ENCODE measurements at regions not wholly inside any gene's neighbourhood (a gene's known extent, or its start where the extent isn't known, plus 50 kb on each side); places are given as distances from the start of the nearest gene placed in this dataset.

DNA sequence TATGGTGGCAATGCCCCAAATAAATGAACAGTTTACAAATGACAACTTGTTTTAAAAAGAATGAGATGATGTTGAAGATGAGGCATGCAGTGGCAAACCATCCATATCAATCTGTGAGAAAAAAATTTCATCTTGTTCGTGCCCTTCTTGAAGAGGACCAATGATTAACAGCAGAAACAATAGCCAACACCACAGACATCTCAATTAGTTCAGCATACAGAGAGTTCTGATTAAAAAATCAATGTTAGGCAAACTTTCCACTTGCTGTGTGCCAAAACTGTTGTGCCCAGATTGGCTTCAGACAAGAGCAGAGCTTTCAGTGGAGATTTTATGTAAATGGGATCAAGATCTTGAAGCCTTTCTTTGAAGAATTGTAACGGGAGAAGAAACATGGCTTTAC, 329.9 kb downstream of the BMP4 start:
- DNase-seq (ENCODE audit: extremely low spot score, unreplicated experiment), result no peak
- Mint-ChIP-seq H3K27ac (no peak overlapping the region), H3K4me1 (ENCODE audit: unreplicated experiment) (peaks cover 5% of the 10 kb centered on the region), H3K9me3 (peaks cover 4% of the 10 kb centered on the region), H3K27me3 (peaks cover 4% of the 10 kb centered on the region), H3K36me3 (no peaks in the 10 kb centered on the region), H3K4me3 (no peak overlapping the region)
- TF ChIP-seq, protein P1, sequence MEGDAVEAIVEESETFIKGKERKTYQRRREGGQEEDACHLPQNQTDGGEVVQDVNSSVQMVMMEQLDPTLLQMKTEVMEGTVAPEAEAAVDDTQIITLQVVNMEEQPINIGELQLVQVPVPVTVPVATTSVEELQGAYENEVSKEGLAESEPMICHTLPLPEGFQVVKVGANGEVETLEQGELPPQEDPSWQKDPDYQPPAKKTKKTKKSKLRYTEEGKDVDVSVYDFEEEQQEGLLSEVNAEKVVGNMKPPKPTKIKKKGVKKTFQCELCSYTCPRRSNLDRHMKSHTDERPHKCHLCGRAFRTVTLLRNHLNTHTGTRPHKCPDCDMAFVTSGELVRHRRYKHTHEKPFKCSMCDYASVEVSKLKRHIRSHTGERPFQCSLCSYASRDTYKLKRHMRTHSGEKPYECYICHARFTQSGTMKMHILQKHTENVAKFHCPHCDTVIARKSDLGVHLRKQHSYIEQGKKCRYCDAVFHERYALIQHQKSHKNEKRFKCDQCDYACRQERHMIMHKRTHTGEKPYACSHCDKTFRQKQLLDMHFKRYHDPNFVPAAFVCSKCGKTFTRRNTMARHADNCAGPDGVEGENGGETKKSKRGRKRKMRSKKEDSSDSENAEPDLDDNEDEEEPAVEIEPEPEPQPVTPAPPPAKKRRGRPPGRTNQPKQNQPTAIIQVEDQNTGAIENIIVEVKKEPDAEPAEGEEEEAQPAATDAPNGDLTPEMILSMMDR (conservative IDR thresholded peaks at IDR 0.05), result no peak

DNA sequence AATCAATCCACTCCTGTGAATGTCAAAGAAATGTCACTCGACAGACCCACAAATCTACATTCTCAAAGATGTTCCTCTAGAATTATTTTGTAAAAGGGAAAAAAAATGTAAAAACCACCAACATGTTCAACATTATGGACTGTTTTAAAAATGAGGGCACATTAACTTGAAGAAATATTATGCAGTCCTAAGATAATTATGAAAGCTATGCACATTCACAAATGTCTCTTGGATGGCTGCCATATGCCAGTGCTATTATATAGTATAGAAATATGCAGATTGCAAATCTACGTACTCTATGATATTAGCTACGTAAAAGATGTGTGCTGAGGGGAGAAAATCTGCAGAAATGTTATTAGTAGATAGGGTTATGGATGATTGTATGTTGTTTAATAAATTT, 334.2 kb downstream of the BMP4 start:
- Mint-ChIP-seq H3K9me3 (peaks cover 4% of the 10 kb centered on the region), H3K4me3 (no peak overlapping the region), H3K36me3 (no peaks in the 10 kb centered on the region), H3K4me1 (ENCODE audit: unreplicated experiment) (no peaks in the 10 kb centered on the region), H3K27ac (no peak overlapping the region), H3K27me3 (peaks cover 7% of the 10 kb centered on the region)
- DNase-seq (ENCODE audit: extremely low spot score, unreplicated experiment), result no peak
- TF ChIP-seq, protein P1 (conservative IDR thresholded peaks at IDR 0.05), result no peak

DNA sequence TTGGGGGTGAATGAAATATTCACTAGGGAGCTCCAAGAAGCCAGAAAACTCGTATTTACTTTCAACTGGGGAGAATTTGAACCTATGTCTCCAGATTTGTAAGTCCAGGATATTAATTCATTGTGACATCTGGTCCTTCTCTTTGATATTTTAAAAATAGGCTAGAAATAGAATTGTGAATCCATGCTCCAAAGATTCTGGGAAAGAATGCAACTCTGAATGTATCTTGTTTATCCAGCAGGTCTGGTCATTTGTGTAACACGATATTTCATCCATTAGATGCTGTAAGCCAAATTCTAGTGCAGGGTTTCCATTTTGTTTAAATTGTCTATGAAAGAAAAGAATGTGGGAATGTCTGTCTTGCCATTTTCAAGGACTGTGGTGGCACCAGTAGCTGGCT, 334.7 kb downstream of the BMP4 start:
- Mint-ChIP-seq H3K27ac (no peak overlapping the region), H3K27me3 (peaks cover 7% of the 10 kb centered on the region), H3K36me3 (no peaks in the 10 kb centered on the region), H3K4me1 (ENCODE audit: unreplicated experiment) (no peaks in the 10 kb centered on the region), H3K9me3 (peaks cover 3% of the 10 kb centered on the region), H3K4me3 (no peak overlapping the region)
- TF ChIP-seq, protein P1 (conservative IDR thresholded peaks at IDR 0.05), result no peak
- DNase-seq (ENCODE audit: extremely low spot score, unreplicated experiment), result no peak

DNA sequence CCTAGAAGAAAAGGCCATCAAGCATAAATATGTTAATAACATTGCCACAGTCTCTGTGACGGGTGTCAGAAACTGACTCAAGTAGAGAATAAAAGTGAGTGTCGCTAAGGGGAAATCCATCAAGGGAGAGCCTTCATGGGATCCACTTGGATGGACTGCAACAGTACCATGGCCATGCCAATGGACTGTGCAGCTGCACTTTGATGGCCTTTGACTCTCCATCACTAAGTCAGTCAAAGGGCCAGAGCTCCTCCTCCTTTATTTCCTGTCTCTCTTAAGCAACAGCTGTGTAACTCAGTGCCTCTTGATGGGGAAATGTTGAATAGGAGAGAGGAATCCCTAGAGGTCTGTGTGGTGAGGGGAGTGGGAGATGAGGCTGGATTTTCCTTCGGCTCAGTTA, 335.2 kb downstream of the BMP4 start:
- no peak overlapping the region for H3K27ac Mint-ChIP-seq
- no peaks in the 10 kb centered on the region for H3K9me3 Mint-ChIP-seq
- no peak for DNase-seq (ENCODE audit: extremely low spot score, unreplicated experiment)
- no peaks in the 10 kb centered on the region for H3K36me3 Mint-ChIP-seq
- H3K27me3 Mint-ChIP-seq, result peaks cover 7% of the 10 kb centered on the region
- no peaks in the 10 kb centered on the region for H3K4me1 Mint-ChIP-seq (ENCODE audit: unreplicated experiment)
- no peak overlapping the region for H3K4me3 Mint-ChIP-seq
- TF ChIP-seq, protein P1 (conservative IDR thresholded peaks at IDR 0.05), result no peak

DNA sequence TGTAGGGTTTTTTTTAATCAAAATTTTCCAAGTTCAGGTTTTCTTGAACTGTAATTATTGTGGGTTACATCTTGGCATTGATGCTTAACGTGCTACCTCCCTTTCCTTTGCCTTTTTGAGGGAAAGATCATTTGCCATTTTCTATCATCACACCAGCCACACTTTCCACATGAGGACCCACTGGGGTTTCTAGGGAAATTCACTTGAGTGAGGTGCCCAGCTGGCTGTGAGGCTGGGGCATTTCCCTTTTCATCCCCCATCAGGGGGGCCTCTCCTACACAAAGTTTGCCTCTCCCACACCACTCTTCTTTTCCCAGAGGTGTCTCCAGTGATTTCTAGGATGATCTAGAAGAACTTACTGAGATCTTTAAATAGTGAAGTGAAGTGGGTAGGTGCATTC, 335.7 kb downstream of the BMP4 start:
- no peaks in the 10 kb centered on the region for H3K9me3 Mint-ChIP-seq
- no peaks in the 10 kb centered on the region for H3K4me1 Mint-ChIP-seq (ENCODE audit: unreplicated experiment)
- TF ChIP-seq, protein P1 (conservative IDR thresholded peaks at IDR 0.05), result no peak
- no peak overlapping the region for H3K4me3 Mint-ChIP-seq
- H3K36me3 Mint-ChIP-seq, result no peaks in the 10 kb centered on the region
- H3K27ac Mint-ChIP-seq, result no peak overlapping the region
- peaks cover 7% of the 10 kb centered on the region for H3K27me3 Mint-ChIP-seq
- DNase-seq (ENCODE audit: extremely low spot score, unreplicated experiment), result no peak

DNA sequence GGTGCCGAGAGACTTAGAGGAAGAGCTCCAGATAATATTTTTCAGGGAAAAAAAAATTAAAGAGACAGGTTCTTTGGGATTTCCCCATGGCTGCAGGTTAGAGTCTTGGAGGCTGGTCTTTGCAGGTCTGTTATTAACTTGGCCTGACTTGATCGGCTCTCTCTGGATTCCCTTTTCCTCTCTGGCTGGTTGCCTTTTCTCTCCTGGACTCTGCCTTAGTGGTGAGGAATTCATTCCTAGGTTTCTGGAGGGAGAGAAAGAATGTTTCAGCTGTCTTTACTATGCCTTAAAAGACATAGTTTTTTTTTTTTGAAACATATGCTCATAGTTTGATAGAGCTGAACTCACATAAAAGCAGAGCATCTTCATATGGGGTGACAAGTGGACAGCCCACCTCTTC, 336.3 kb downstream of the BMP4 start:
- peaks cover 3% of the 10 kb centered on the region for H3K27me3 Mint-ChIP-seq
- H3K27ac Mint-ChIP-seq, result no peak overlapping the region
- no peaks in the 10 kb centered on the region for H3K9me3 Mint-ChIP-seq
- H3K36me3 Mint-ChIP-seq, result no peaks in the 10 kb centered on the region
- TF ChIP-seq, protein P1 (conservative IDR thresholded peaks at IDR 0.05), result no peak
- no peak for DNase-seq (ENCODE audit: extremely low spot score, unreplicated experiment)
- no peak overlapping the region for H3K4me3 Mint-ChIP-seq
- H3K4me1 Mint-ChIP-seq (ENCODE audit: unreplicated experiment), result no peaks in the 10 kb centered on the region
